ENCODE measurements at regions not wholly inside any gene's neighbourhood (a gene's known extent, or its start where the extent isn't known, plus 50 kb on each side); places are given as distances from the start of the nearest gene placed in this dataset.

- no peaks in the 10 kb centered on the region for H3K9me3 ChIP-seq (replicated peaks; ENCODE audit: control insufficient read depth, insufficient read depth, low read length)
- H3K4me2 ChIP-seq (ENCODE audit: insufficient read depth, low read length) = no peak overlapping the region
- no peaks in the 10 kb centered on the region for H3K9me1 ChIP-seq (replicated peaks; ENCODE audit: control insufficient read depth, extremely low read depth, insufficient read depth, low read length)
- intact Hi-C loops (cut with micrococcal nuclease) = loop anchor here (2.0 to 5.0 kb wide), 2 partner anchors 28 to 244 kb away; partner anchors contain the start of gene KALRN
- H3K36me3 ChIP-seq (ENCODE audit: control insufficient read depth in 2 of 2, extremely low read depth in 1 of 2, insufficient read depth in 2 of 2, low read length in 2 of 2) = no peaks in the 10 kb centered on the region
- FAIRE-seq (no peak), DNase-seq (ENCODE audit: low read depth, low spot score) (no peak)
- ChIA-PET CTCF (interaction anchor here (1.3 to 1.5 kb wide), 2 partner anchors 243 to 261 kb away, joined by 3 to 7 read pairs; partner anchors contain the start of gene KALRN), POLR2A (no interaction called here)
- H2AFZ ChIP-seq (ENCODE audit: low read depth, low read length) = no peak overlapping the region
- H3K27me3 ChIP-seq (ENCODE audit: control insufficient read depth in 2 of 2, insufficient read depth in 2 of 2, low read length in 2 of 2) = no peaks in the 10 kb centered on the region
- no TSS peak for BruUV-seq (replicated peaks)
- no peak overlapping the region for H3K4me3 ChIP-seq (replicated peaks in 1 of 3; ENCODE audit: insufficient read depth in 1 of 3, low read depth in 1 of 3, low read length in 3 of 3)
- H4K20me1 ChIP-seq (replicated peaks; ENCODE audit: control insufficient read depth, extremely low read depth, insufficient read depth, low read length) = no peaks in the 10 kb centered on the region
- dilution Hi-C loops (cut with MboI; ENCODE audit: extremely low pct_ligation_motif_present, low sequenced_read_pairs) = no loop called here
- no peak overlapping the region for H3K27ac ChIP-seq (ENCODE audit: insufficient read depth, low read depth, low read length)
- peaks cover 32% of the 10 kb centered on the region for H3K4me1 ChIP-seq (ENCODE audit: control insufficient read depth, extremely low read depth, insufficient read depth, low read length)
- TF ChIP-seq FOS (IDR thresholded peaks at IDR 0.05; ENCODE audit: borderline replicate concordance, insufficient read depth, low read length) (no peak), MYC (IDR thresholded peaks at IDR 0.05; ENCODE audit: low read depth, low read length) (no peak), POLR2AphosphoS5 (IDR thresholded peaks at IDR 0.05; ENCODE audit: insufficient read depth, low read depth, low read length) (no peak), GATA2 (IDR thresholded peaks at IDR 0.05; ENCODE audit: insufficient read depth, insufficient read length, low read depth, low read length) (no peak), CTCF (IDR thresholded peaks at IDR 0.05; ENCODE audit: extremely low read depth in 1 of 2, insufficient read depth in 1 of 2, low read depth in 1 of 2, low read length in 2 of 2) (no peak), EZH2 (IDR thresholded peaks at IDR 0.05; ENCODE audit: borderline replicate concordance, low read depth, low read length, severe bottlenecking) (no peak), JUN (IDR thresholded peaks at IDR 0.05; ENCODE audit: borderline replicate concordance, insufficient read depth, insufficient read length, low read depth) (no peak), POLR2A (IDR thresholded peaks at IDR 0.05; ENCODE audit: low read depth, low read length) (no peak), MAX (IDR thresholded peaks at IDR 0.05; ENCODE audit: insufficient read depth, insufficient read length) (no peak)
- H3K9ac ChIP-seq (replicated peaks; ENCODE audit: extremely low read depth, insufficient read depth, low read length) = no peak overlapping the region
- no peaks in the 10 kb centered on the region for H3K79me2 ChIP-seq (ENCODE audit: control insufficient read depth, insufficient read depth, low read length)
These were observed 284.7 kb upstream of the ROPN1 start for GRCh38 chr3:124276539-124277143.
